Ishikawa (cell line): ENCODE measurements at regions not wholly inside any gene's neighbourhood (a gene's known extent, or its start where the extent isn't known, plus 50 kb on each side); places are given as distances from the start of the nearest gene placed in this dataset.

ENCODE experiments used
- CEBPB ChIP-seq: IDR thresholded peaks from 2 replicates; pipeline ENCODE4 v1.6.1; 2012
- CREB1 ChIP-seq: IDR thresholded peaks from 2 replicates; pipeline ENCODE4 v1.6.1; 2012; ENCODE audit warnings: low read depth
- EGR1 ChIP-seq: IDR thresholded peaks from 2 replicates; pipeline ENCODE4 v1.6.1; 2012
- EP300 ChIP-seq: IDR thresholded peaks from 2 replicates; pipeline ENCODE4 v1.6.1; 2012; ENCODE audit warnings: borderline replicate concordance
- FOXM1 ChIP-seq: IDR thresholded peaks from 2 replicates; pipeline ENCODE4 v1.6.1; 2012; ENCODE audit warnings: low read depth, borderline replicate concordance
- MAX ChIP-seq: IDR thresholded peaks from 2 replicates; pipeline ENCODE4 v1.6.1; 2012
- NFIC ChIP-seq: IDR thresholded peaks from 2 replicates; pipeline ENCODE4 v1.6.1; 2012
- RAD21 ChIP-seq: IDR thresholded peaks from 2 replicates; pipeline ENCODE4 v1.6.1; 2012; ENCODE audit warnings: low read depth
- REST ChIP-seq: IDR thresholded peaks from 2 replicates; pipeline ENCODE4 v1.6.1; 2012; ENCODE audit warnings: low read depth, mild to moderate bottlenecking
- TAF1 ChIP-seq: IDR thresholded peaks from 2 replicates; pipeline ENCODE4 v1.6.1; 2012; ENCODE audit warnings: low read depth, mild to moderate bottlenecking
- TCF12 ChIP-seq: IDR thresholded peaks from 2 replicates; pipeline ENCODE4 v1.6.1; 2012; ENCODE audit warnings: low read depth
- TEAD4 ChIP-seq: IDR thresholded peaks from 2 replicates; pipeline ENCODE4 v1.6.1; 2012
- USF1 ChIP-seq: IDR thresholded peaks from 2 replicates; pipeline ENCODE4 v1.6.1; 2012
- YY1 ChIP-seq: IDR thresholded peaks from 2 replicates; pipeline ENCODE4 v1.6.1; 2012; ENCODE audit warnings: low read depth
- ZBTB7A ChIP-seq: IDR thresholded peaks from 2 replicates; pipeline ENCODE4 v1.6.1; 2012; ENCODE audit warnings: low read depth

GRCh38 chr12:93115198-93115601 is 186.1 kb upstream of the EEA1 start:
- TF ChIP-seq TCF12: no peak
- no peak for TF ChIP-seq CREB1
- no peak for TF ChIP-seq MAX
- no peak for TF ChIP-seq RAD21
- TF ChIP-seq YY1: no peak
- TF ChIP-seq EP300: no peak
- no peak for TF ChIP-seq NFIC
- no peak for TF ChIP-seq ZBTB7A
- no peak for TF ChIP-seq REST

- TF ChIP-seq YY1 (no peak), EP300 (no peak), REST (no peak), MAX (no peak), TAF1 (no peak), CREB1 (no peak), NFIC (no peak), TEAD4 (no peak), EGR1 (no peak)
Measured at GRCh38 chr12:93115646-93116045, 186.6 kb upstream of the EEA1 start.

- no peak for TF ChIP-seq RAD21
- no peak for TF ChIP-seq TCF12
- no peak for TF ChIP-seq ZBTB7A
- TF ChIP-seq REST: no peak
- no peak for TF ChIP-seq YY1
- TF ChIP-seq TEAD4: no peak
- TF ChIP-seq MAX: no peak
- TF ChIP-seq USF1: no peak
- TF ChIP-seq CEBPB: no peak
- no peak for TF ChIP-seq NFIC
- TF ChIP-seq TAF1: no peak
- TF ChIP-seq FOXM1: no peak
- TF ChIP-seq EGR1: no peak
- no peak for TF ChIP-seq CREB1
- TF ChIP-seq EP300: no peak
Measured at GRCh38 chr12:93116632-93117031, 187.5 kb upstream of the EEA1 start.

GRCh38 chr12:93121729-93122488 is 192.8 kb upstream of the EEA1 start:
- no peak for TF ChIP-seq FOXM1

- TF ChIP-seq MAX (no peak), TAF1 (no peak), CEBPB (no peak), USF1 (no peak), TCF12 (no peak), EGR1 (no peak), YY1 (no peak), TEAD4 (no peak), ZBTB7A (no peak), FOXM1 (no peak), REST (no peak), RAD21 (no peak), NFIC (no peak), CREB1 (no peak), EP300 (no peak)
Measured at GRCh38 chr12:93122569-93123091, 193.5 kb upstream of the EEA1 start.
